Muscle of leg (tissue), 3 donors: ENCODE measurements at regions not wholly inside any gene's neighbourhood (a gene's known extent, or its start where the extent isn't known, plus 50 kb on each side); places are given as distances from the start of the nearest gene placed in this dataset.
"Not testable (repeated sequence)": the region's sequence is repeated elsewhere in the genome, so short reads cannot be mapped to it uniquely, and the experiment has no call there.

Experiments
- DNase-seq: peaks from one replicate; pipeline ENCODE4 v3.0.0; 2013
- H3K27ac ChIP-seq: one replicate; pipeline ENCODE4 v1.5.1; 2013; ENCODE audit warnings: mild to moderate bottlenecking, low read length, control low read depth
- H3K27me3 ChIP-seq: one replicate; pipeline ENCODE4 v1.6.1; 2013; ENCODE audit warnings: low read length; ENCODE audit not compliant: control insufficient read depth, insufficient read depth
- H3K36me3 ChIP-seq: one replicate; pipeline ENCODE4 v1.6.1; 2013; ENCODE audit warnings: low read length; ENCODE audit not compliant: control insufficient read depth, insufficient read depth
- H3K4me1 ChIP-seq: one replicate; pipeline ENCODE4 v1.6.1; 2013; ENCODE audit warnings: low read length; ENCODE audit not compliant: control insufficient read depth, insufficient read depth
- H3K4me3 ChIP-seq: one replicate; pipeline ENCODE4 v1.5.1; 2013; ENCODE audit warnings: low read length, control low read depth
- H3K9me3 ChIP-seq: replicated peaks from 2 replicates; pipeline ENCODE4 v1.6.1; 2013; ENCODE audit warnings: low read depth, low read length; ENCODE audit not compliant: control insufficient read depth
- WGBS: methylation state at CpG from one replicate; pipeline ENCODE4 v1.1.5; 2013; ENCODE audit warnings: missing lambda C conversion rate; ENCODE audit not compliant: insufficient coverage; 5-methylcytosine and 5-hydroxymethylcytosine counted together

DNA sequence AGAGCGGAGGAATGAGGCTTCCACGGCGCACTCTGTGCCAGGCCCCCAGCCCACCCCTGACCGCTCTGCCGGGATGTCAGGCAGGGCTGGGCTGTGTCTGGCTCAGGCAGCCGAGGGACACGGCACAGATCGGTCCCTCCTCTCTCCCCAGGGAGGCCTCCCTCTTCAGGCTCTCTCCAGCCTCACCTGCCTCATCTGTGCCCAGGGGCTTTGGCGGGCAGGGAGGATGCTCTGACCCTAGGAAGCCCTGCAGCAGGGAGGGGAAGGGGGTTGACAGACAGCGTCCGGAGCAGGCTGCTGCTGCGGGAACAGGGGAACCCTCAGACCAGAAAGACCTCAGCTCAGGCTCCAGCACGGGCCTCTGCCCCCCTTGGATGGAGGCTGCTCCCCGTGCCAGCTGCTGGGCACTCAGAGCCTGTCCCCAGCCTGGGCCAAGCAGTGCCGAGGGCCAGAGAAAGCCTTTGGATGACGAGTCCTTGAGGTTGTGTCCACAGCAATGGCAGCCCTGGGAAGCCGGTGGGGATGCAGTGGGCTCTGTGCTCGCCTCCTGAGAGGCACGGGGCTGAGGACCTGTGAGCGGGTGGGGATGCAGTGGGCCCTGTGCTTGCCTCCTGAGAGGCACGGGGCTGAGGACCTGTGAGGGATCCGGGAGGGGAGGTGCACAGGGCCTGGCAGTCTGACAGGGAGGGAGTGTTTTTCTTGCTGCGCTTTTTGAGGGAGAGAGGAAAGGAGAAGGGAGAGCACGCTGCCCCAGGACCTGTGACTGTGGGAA is 66.9 kb downstream of the FOXL3 start:
- H3K4me1 ChIP-seq: peaks cover 21% of the 10 kb centered on the region
- no peaks in the 10 kb centered on the region for H3K36me3 ChIP-seq
- H3K27me3 ChIP-seq: peaks cover 26% of the 10 kb centered on the region
- peaks cover 6% of the 10 kb centered on the region for H3K9me3 ChIP-seq
- no peak overlapping the region for H3K4me3 ChIP-seq
- DNase-seq: no peak
- 66% methylated on average over 18 of the region's 24 CpGs for WGBS
- H3K27ac ChIP-seq: no peak overlapping the region

DNA sequence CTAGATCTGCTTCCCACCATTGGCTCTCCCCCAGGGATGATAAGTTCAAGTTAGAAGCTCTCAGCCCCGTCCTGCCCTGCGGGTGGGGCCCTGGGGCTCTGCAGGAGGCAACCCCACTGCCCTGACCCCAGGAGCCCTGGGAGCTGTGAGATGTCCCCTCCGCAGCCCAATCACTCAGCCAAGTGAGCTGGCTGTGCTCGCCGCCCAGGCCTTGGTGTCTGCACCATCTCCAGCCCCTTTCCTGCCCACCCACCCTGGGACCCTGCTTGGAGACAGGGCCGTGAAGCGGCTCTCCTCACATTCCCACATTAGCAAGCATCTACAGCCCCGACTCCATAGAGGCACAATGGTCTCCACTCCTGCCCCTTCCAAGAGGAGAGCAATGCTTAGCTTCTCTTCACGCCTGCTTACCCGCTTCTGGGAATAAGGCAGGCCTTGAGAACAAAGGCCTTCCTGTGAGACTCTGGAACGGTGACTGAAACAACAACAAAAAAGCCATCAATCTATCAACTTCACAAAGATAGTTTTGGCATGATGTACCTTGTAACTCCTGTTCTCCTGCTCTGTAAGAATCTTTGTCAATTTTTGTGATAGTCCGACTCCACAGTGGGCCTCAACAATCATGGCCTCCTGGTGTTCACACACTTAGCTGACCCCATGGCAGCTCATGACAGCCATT is 67.7 kb downstream of the FOXL3 start:
- Histone ChIP-seq H3K9me3 (peaks cover 6% of the 10 kb centered on the region), H3K27ac (no peak overlapping the region), H3K36me3 (no peaks in the 10 kb centered on the region), H3K4me1 (peaks cover 26% of the 10 kb centered on the region), H3K27me3 (peaks cover 24% of the 10 kb centered on the region), H3K4me3 (no peak overlapping the region)
- no peak for DNase-seq
- WGBS: 76% methylated on average over 10 of the region's 12 CpGs

DNA sequence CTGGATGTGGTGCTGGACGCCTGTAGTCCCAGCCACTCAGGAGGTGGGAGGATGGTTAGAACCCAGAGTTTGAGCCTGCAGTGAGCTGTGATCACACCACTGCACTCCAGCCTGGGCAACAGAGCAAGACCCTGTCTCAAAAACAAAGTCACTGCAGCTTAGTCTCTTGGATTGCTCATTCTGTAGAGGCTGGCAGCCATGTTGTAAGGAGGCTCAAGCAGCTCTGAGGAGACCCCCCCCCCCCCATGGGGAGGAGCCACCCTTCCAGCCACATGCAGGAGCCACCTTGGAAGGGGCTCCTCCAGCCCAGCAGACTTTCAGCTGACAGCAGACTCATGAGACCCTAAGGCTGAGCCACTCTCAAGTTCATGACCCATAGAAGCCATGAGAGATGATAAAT is 68.4 kb downstream of the FOXL3 start:
- peaks cover 6% of the 10 kb centered on the region for H3K9me3 ChIP-seq
- H3K4me3 ChIP-seq: no peak overlapping the region
- H3K27me3 ChIP-seq: peaks cover 24% of the 10 kb centered on the region
- H3K36me3 ChIP-seq: no peaks in the 10 kb centered on the region
- WGBS: no CpG with 5 or more reads among the region's 1 CpG
- H3K4me1 ChIP-seq: peaks cover 27% of the 10 kb centered on the region
- no peak overlapping the region for H3K27ac ChIP-seq
- DNase-seq: no peak

DNA sequence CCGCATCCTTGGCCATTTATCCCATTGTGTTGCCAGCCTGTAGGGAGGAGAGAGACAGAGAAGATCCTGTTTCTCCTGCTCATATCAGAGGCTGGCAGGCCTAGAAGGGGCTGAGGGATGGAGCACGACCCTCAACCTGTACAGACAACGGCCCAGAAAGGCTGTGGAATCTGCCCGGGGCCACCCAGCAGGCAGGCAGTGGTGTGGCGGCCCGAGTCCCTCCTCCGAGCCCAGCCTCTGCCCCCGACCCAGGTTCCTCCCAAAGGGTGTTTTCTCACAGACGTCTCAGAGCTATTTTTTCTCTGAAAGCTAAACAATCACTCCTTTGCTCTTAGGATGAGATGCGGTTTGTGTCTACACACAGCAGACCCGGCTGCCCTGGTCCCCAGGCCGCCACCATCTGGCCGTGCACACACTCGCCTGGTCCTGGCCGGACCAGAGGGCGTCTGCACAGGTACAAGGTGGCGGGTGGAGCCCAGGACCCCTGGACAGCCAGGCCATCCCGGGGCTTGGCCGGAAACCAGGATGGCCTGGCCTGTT is 69.3 kb downstream of the FOXL3 start:
- Histone ChIP-seq H3K27me3 (peaks cover 24% of the 10 kb centered on the region), H3K9me3 (peaks cover 6% of the 10 kb centered on the region), H3K36me3 (no peaks in the 10 kb centered on the region), H3K27ac (no peak overlapping the region), H3K4me1 (peaks cover 19% of the 10 kb centered on the region), H3K4me3 (no peak overlapping the region)
- DNase-seq: no peak
- 73% methylated on average over 18 of the region's 19 CpGs for WGBS

DNA sequence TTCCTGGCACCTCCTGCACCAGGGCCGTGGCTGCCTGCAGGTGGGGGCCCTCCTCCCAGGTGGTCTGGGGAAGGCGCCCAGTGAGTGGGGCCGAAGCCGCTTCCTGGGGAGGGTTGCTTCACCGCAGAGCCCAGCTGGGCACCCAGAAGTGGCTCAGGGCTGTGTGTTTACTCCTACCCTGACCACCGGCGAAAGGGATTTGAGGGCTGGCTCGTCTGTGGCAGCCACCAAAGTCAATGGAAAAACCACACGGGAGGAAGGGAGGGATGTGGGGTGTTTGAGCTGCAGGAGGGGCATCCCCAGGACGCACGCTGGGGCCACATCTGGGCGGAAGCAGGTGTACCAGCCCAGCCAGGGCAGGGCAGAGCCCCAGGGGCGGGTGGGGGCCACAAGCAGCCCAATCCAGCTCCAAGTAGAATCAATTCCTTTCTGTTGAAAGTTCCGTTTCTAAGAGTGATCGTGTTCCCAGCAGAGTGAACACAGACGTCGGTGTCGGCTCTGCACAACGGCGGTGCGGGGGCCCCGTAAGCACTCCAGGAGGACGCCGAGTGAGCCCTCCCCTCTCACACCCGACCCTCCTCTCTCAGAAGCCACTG is 69.9 kb downstream of the FOXL3 start:
- Histone ChIP-seq H3K9me3 (peaks cover 6% of the 10 kb centered on the region), H3K36me3 (no peaks in the 10 kb centered on the region), H3K27me3 (peaks cover 29% of the 10 kb centered on the region), H3K4me3 (no peak overlapping the region), H3K27ac (no peak overlapping the region), H3K4me1 (peaks cover 19% of the 10 kb centered on the region)
- DNase-seq: no peak
- 34% methylated on average over 23 of the region's 25 CpGs for WGBS

DNA sequence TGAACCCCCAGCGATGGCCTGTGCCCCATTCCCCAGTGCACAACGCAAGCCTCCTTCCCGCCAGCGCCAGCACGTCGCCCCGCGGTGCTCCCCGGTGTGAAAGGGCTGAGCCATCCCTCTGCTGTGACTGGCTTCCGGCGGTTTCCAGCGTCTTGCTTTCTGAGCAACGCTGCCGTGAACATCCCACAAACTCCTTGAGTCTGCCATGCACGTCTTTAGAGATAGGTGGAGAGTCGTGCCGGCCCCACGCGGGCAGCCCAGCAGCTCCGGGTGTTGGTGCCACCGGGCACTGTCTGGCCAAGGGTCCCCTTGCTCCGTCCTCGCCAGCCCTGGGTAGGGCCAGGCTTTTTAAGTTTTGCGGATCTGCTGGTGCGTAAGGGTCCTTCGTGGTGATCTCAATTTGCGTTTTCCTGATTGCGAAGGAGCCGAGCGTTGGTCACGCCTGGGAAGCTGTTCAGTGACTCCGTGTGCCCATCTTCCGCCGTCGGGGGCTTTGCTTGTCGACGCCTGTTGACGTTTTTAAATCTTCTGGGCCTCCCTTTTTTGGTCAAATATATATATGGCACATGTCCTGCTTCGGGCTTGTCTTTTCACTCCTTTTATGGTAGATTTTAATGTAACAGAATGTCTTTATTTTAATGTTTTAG is 70.6 kb downstream of the FOXL3 start:
- H3K9me3 ChIP-seq: peaks cover 6% of the 10 kb centered on the region
- peaks cover 32% of the 10 kb centered on the region for H3K27me3 ChIP-seq
- no peaks in the 10 kb centered on the region for H3K36me3 ChIP-seq
- peaks cover 19% of the 10 kb centered on the region for H3K4me1 ChIP-seq
- H3K4me3 ChIP-seq: no peak overlapping the region
- no peak for DNase-seq
- 69% methylated on average over 23 of the region's 39 CpGs for WGBS
- H3K27ac ChIP-seq: no peak overlapping the region

DNA sequence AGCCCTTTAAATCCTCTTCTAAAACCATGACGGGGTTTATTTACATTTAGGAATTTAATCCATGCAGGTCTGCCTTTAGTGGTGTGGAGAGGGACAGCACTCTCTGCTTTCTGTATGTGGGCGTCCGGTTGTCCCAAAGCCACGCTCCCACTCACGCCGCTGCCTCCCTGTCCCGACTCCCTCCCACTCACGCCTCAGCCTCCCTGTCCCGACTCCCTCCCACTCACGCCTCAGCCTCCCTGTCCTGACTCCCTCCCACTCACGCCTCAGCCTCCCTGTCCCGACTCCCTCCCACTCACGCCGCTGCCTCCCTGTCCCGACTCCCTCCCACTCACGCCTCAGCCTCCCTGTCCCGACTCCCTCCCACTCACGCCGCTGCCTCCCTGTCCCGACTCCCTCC is 71.2 kb downstream of the FOXL3 start:
- H3K9me3 ChIP-seq, DNase-seq, H3K36me3 ChIP-seq, H3K27ac ChIP-seq, H3K4me3 ChIP-seq: not testable (repeated sequence)
- Histone ChIP-seq H3K27me3 (peaks cover 37% of the 10 kb centered on the region), H3K4me1 (peaks cover 19% of the 10 kb centered on the region)
- 87% methylated on average over 7 of the region's 20 CpGs for WGBS

DNA sequence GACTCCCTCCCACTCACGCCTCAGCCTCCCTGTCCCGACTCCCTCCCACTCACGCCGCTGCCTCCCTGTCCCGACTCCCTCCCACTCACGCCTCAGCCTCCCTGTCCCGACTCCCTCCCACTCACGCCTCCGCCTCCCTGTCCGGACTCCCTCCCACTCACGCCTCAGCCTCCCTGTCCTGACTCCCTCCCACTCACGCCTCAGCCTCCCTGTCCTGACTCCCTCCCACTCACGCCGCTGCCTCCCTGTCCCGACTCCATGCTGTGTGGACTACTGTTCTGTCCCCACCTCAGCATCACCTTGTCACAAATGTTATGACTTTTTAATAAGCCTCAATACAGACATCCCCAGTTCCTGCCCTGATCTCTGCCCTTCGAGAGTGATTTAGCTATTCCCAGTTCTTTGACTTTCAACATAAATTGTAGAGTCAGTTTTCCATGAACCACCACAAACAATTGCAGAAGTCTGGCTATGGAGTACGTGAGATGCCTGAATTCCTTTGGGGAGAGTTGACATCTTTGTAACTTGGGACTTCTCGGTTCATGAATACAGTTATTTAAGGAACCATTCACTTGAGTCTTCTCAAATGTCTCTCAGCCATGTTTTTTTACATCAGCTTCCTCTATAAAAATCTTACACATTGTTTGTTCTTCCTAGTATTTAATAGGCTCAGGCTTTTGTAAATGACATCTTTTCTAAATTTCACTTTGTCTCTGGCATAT is 71.9 kb downstream of the FOXL3 start:
- WGBS: 60% methylated on average over 10 of the region's 18 CpGs
- H3K9me3 ChIP-seq: peaks cover 6% of the 10 kb centered on the region
- DNase-seq: no peak
- peak overlapping the region; percentile 6 for H3K27ac ChIP-seq
- H3K27me3 ChIP-seq: peaks cover 40% of the 10 kb centered on the region
- no peaks in the 10 kb centered on the region for H3K36me3 ChIP-seq
- no peak overlapping the region for H3K4me3 ChIP-seq
- H3K4me1 ChIP-seq: peaks cover 21% of the 10 kb centered on the region

DNA sequence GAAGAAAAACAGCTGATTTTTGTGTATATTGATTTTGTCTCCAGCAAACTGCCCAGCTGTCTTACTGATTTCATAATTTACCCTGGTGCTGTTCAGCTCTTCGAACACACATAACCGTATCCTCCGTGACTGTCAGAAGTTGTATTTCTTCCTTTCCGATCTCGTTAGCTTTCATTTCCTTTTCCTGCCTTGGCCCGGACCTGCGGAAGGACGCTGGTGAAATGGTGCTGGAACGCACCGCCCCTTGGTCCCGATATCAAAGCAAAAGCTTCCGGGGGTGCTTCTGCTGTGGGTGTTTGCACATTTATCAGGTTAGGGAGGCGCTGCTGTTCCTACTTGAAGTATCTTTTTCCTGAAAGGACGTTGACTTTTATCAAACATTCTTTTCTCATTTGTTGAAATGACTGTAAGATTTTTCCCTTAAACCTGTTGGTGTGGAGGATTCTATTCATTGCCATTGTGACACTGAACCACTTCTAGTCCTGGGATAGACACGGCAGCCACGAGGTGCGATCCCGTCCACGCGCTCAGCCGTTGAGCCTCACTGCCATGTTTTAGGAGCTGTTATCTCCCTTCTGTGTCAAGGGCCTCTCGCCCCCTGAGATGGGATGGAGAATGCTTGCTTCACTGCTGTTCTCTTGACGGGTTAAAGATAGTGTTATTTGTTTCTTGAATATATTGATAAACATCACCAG is 72.6 kb downstream of the FOXL3 start:
- Histone ChIP-seq H3K4me3 (no peak overlapping the region), H3K4me1 (peaks cover 21% of the 10 kb centered on the region), H3K9me3 (peaks cover 6% of the 10 kb centered on the region), H3K36me3 (no peaks in the 10 kb centered on the region), H3K27ac (peak overlapping the region; percentile 6), H3K27me3 (peaks cover 42% of the 10 kb centered on the region)
- peak; percentile 43 for DNase-seq
- 21% methylated on average over 17 of the region's 23 CpGs for WGBS
